ENCODE measurements at regions not wholly inside any gene's neighbourhood (a gene's known extent, or its start where the extent isn't known, plus 50 kb on each side); places are given as distances from the start of the nearest gene placed in this dataset.
A peak's percentile ranks its signal among the peaks of the same experiment; 100 is the strongest.

- TF ChIP-seq, protein P1, sequence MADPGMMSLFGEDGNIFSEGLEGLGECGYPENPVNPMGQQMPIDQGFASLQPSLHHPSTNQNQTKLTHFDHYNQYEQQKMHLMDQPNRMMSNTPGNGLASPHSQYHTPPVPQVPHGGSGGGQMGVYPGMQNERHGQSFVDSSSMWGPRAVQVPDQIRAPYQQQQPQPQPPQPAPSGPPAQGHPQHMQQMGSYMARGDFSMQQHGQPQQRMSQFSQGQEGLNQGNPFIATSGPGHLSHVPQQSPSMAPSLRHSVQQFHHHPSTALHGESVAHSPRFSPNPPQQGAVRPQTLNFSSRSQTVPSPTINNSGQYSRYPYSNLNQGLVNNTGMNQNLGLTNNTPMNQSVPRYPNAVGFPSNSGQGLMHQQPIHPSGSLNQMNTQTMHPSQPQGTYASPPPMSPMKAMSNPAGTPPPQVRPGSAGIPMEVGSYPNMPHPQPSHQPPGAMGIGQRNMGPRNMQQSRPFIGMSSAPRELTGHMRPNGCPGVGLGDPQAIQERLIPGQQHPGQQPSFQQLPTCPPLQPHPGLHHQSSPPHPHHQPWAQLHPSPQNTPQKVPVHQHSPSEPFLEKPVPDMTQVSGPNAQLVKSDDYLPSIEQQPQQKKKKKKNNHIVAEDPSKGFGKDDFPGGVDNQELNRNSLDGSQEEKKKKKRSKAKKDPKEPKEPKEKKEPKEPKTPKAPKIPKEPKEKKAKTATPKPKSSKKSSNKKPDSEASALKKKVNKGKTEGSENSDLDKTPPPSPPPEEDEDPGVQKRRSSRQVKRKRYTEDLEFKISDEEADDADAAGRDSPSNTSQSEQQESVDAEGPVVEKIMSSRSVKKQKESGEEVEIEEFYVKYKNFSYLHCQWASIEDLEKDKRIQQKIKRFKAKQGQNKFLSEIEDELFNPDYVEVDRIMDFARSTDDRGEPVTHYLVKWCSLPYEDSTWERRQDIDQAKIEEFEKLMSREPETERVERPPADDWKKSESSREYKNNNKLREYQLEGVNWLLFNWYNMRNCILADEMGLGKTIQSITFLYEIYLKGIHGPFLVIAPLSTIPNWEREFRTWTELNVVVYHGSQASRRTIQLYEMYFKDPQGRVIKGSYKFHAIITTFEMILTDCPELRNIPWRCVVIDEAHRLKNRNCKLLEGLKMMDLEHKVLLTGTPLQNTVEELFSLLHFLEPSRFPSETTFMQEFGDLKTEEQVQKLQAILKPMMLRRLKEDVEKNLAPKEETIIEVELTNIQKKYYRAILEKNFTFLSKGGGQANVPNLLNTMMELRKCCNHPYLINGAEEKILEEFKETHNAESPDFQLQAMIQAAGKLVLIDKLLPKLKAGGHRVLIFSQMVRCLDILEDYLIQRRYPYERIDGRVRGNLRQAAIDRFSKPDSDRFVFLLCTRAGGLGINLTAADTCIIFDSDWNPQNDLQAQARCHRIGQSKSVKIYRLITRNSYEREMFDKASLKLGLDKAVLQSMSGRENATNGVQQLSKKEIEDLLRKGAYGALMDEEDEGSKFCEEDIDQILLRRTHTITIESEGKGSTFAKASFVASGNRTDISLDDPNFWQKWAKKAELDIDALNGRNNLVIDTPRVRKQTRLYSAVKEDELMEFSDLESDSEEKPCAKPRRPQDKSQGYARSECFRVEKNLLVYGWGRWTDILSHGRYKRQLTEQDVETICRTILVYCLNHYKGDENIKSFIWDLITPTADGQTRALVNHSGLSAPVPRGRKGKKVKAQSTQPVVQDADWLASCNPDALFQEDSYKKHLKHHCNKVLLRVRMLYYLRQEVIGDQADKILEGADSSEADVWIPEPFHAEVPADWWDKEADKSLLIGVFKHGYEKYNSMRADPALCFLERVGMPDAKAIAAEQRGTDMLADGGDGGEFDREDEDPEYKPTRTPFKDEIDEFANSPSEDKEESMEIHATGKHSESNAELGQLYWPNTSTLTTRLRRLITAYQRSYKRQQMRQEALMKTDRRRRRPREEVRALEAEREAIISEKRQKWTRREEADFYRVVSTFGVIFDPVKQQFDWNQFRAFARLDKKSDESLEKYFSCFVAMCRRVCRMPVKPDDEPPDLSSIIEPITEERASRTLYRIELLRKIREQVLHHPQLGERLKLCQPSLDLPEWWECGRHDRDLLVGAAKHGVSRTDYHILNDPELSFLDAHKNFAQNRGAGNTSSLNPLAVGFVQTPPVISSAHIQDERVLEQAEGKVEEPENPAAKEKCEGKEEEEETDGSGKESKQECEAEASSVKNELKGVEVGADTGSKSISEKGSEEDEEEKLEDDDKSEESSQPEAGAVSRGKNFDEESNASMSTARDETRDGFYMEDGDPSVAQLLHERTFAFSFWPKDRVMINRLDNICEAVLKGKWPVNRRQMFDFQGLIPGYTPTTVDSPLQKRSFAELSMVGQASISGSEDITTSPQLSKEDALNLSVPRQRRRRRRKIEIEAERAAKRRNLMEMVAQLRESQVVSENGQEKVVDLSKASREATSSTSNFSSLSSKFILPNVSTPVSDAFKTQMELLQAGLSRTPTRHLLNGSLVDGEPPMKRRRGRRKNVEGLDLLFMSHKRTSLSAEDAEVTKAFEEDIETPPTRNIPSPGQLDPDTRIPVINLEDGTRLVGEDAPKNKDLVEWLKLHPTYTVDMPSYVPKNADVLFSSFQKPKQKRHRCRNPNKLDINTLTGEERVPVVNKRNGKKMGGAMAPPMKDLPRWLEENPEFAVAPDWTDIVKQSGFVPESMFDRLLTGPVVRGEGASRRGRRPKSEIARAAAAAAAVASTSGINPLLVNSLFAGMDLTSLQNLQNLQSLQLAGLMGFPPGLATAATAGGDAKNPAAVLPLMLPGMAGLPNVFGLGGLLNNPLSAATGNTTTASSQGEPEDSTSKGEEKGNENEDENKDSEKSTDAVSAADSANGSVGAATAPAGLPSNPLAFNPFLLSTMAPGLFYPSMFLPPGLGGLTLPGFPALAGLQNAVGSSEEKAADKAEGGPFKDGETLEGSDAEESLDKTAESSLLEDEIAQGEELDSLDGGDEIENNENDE (IDR thresholded peaks at IDR 0.05; ENCODE audit: insufficient replicate concordance, low read length) = no peak
- TF ChIP-seq NRF1 (IDR thresholded peaks at IDR 0.05; ENCODE audit: low read depth, low read length) (no peak), ZNF274 (IDR thresholded peaks at IDR 0.05; ENCODE audit: borderline replicate concordance, extremely low read depth, low read length) (no peak), CTBP2 (IDR thresholded peaks at IDR 0.05; ENCODE audit: borderline replicate concordance, insufficient read depth, insufficient read length, low read length) (no peak), ATF3 (IDR thresholded peaks at IDR 0.05; ENCODE audit: insufficient read depth, low read depth, low read length) (no peak), KDM4A (IDR thresholded peaks at IDR 0.05; ENCODE audit: low read depth, low read length, severe bottlenecking) (no peak)
- TF ChIP-seq, protein P2, sequence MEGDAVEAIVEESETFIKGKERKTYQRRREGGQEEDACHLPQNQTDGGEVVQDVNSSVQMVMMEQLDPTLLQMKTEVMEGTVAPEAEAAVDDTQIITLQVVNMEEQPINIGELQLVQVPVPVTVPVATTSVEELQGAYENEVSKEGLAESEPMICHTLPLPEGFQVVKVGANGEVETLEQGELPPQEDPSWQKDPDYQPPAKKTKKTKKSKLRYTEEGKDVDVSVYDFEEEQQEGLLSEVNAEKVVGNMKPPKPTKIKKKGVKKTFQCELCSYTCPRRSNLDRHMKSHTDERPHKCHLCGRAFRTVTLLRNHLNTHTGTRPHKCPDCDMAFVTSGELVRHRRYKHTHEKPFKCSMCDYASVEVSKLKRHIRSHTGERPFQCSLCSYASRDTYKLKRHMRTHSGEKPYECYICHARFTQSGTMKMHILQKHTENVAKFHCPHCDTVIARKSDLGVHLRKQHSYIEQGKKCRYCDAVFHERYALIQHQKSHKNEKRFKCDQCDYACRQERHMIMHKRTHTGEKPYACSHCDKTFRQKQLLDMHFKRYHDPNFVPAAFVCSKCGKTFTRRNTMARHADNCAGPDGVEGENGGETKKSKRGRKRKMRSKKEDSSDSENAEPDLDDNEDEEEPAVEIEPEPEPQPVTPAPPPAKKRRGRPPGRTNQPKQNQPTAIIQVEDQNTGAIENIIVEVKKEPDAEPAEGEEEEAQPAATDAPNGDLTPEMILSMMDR (IDR thresholded peaks at IDR 0.05; ENCODE audit: control extremely low read depth in 1 of 3, insufficient read depth in 1 of 3, low read depth in 1 of 3, low read length in 3 of 3) = peak; percentile 91 to 96 (median 93)
These were observed 197.3 kb upstream of the SDK2 start (continued) for GRCh38 chr17:73841431-73842060.
